ENCODE measurements at regions not wholly inside any gene's neighbourhood (a gene's known extent, or its start where the extent isn't known, plus 50 kb on each side); places are given as distances from the start of the nearest gene placed in this dataset.

GRCh38 chr13:53197424-53197823 lies 168.8 kb downstream of the OLFM4 start:
- TF ChIP-seq CTCF (optimal IDR thresholded peaks at IDR 0.05 in 1 of 3, IDR thresholded peaks at IDR 0.05 in 1 of 3, conservative IDR thresholded peaks at IDR 0.05 in 1 of 3; ENCODE audit: extremely low read depth in 1 of 3, insufficient read depth in 2 of 3, low read length in 3 of 3) (no peak), EZH2 (IDR thresholded peaks at IDR 0.05; ENCODE audit: low read length) (no peak)
